Endothelial cell of umbilical vein (primary cell): ENCODE measurements at regions not wholly inside any gene's neighbourhood (a gene's known extent, or its start where the extent isn't known, plus 50 kb on each side); places are given as distances from the start of the nearest gene placed in this dataset.

ENCODE experiments used
- EZH2 ChIP-seq: IDR thresholded peaks from 2 replicates; pipeline ENCODE4 v1.6.1; 2012; ENCODE audit warnings: borderline replicate concordance, low read depth, mild to moderate bottlenecking, moderate library complexity, low read length, inconsistent platforms; ENCODE audit not compliant: severe bottlenecking
- FOS ChIP-seq: IDR thresholded peaks from 2 replicates; pipeline ENCODE4 v1.6.1; 2011; ENCODE audit warnings: mild to moderate bottlenecking, low read length, moderate library complexity, borderline replicate concordance; ENCODE audit not compliant: insufficient read depth
- MAX ChIP-seq: IDR thresholded peaks from 2 replicates; pipeline ENCODE4 v1.6.1; 2011; ENCODE audit not compliant: insufficient read depth, insufficient read length
- POLR2A ChIP-seq: IDR thresholded peaks from 2 replicates; pipeline ENCODE4 v1.6.1; 2012; ENCODE audit warnings: low read depth, mild to moderate bottlenecking, control low read depth, low read length
- POLR2AphosphoS5 ChIP-seq: IDR thresholded peaks from 2 replicates; pipeline ENCODE4 v1.6.1; 2012; ENCODE audit warnings: low read depth, mild to moderate bottlenecking, control low read depth, low read length, moderate library complexity; ENCODE audit not compliant: insufficient read depth
- TF ChIP-seq, protein P1 (sequence below), 2 donors: IDR thresholded peaks; 1 replicate in 1 of 2; 2 replicates in 1 of 2; pipeline ENCODE4 v1.5.1; 2011; ENCODE audit warnings: low read length in 2 of 2, mild to moderate bottlenecking in 2 of 2, moderate library complexity in 2 of 2, control low read depth in 1 of 2, inconsistent platforms in 1 of 2, low read depth in 1 of 2; ENCODE audit not compliant: insufficient read depth in 1 of 2; ENCODE audit errors: extremely low read depth in 1 of 2

DNA sequence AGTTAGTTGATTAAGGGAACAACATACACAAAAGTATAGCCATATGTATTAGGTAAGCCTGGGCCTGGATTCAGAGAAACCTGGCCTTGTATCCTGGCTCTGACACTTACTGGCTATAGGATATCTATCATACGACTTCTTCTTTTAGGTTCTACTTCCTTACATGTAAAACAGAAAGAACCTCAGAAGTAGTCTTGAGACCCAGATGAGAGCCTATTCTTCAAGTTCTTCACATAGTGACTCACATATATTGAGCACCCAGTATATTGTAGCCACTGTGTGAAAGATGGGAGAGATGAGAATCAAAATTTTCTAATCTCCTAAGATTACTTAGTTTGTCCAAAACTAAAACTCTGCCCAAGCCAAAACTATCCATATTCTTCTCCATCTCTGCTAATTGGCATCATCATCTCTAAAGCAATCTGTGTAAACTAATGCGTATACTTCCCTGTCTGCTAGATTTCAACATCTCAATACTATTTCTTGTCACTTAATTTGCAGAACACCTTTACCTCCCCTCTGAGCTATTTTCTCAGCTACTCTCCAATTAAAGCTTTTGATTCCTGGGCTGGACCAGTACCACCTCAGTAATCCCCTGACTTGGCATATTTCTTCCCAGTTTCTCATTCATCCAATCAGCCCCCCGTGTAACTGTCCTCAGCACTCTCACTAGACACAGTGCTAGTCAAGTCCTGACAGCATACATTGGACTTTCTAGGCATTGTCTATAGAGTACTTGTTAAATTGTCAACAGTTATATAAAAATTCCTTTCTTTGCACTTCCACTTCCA lies 53.5 kb upstream of the MET start:
- TF ChIP-seq, protein P1, sequence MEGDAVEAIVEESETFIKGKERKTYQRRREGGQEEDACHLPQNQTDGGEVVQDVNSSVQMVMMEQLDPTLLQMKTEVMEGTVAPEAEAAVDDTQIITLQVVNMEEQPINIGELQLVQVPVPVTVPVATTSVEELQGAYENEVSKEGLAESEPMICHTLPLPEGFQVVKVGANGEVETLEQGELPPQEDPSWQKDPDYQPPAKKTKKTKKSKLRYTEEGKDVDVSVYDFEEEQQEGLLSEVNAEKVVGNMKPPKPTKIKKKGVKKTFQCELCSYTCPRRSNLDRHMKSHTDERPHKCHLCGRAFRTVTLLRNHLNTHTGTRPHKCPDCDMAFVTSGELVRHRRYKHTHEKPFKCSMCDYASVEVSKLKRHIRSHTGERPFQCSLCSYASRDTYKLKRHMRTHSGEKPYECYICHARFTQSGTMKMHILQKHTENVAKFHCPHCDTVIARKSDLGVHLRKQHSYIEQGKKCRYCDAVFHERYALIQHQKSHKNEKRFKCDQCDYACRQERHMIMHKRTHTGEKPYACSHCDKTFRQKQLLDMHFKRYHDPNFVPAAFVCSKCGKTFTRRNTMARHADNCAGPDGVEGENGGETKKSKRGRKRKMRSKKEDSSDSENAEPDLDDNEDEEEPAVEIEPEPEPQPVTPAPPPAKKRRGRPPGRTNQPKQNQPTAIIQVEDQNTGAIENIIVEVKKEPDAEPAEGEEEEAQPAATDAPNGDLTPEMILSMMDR (IDR thresholded peaks at IDR 0.05; ENCODE audit: extremely low read depth in 1 of 2, insufficient read depth in 1 of 2, low read depth in 1 of 2, low read length in 2 of 2): no peak
- TF ChIP-seq POLR2A (no peak), POLR2AphosphoS5 (no peak), FOS (no peak), MAX (no peak), EZH2 (no peak)
